NCI-H1436 (cell line): ENCODE measurements at regions not wholly inside any gene's neighbourhood (a gene's known extent, or its start where the extent isn't known, plus 50 kb on each side); places are given as distances from the start of the nearest gene placed in this dataset.
"Not testable (repeated sequence)": the region's sequence is repeated elsewhere in the genome, so short reads cannot be mapped to it uniquely, and the experiment has no call there.

ENCODE experiments used
- DNase-seq: peaks from one replicate; lab custom pipeline; 2025; lab: John Stamatoyannopoulos, UW

GRCh38 chr2:120531863-120532600 is 186.1 kb downstream of the INHBB start:
- DNase-seq, result no peak

DNA sequence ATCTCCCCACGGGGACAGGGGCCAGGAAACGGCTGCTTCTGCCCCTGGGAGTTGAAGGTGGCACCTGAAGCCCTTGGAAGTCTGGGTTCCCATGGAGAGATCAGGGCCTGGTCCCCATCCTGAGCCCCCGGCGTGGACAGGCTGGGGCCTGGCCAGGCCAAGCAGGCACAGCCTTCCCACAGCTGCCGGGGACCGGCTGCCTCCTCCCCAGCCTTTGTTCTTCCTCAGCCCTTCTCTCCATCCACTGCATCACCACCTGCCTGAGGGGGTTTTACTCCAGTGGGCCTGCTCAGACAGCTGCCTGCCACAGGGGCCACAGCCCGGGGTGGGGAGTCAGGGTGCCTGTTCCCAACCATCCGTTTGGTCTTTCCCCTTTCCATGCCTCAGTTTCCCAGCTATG is 187.7 kb downstream of the INHBB start:
- no peak for DNase-seq

DNA sequence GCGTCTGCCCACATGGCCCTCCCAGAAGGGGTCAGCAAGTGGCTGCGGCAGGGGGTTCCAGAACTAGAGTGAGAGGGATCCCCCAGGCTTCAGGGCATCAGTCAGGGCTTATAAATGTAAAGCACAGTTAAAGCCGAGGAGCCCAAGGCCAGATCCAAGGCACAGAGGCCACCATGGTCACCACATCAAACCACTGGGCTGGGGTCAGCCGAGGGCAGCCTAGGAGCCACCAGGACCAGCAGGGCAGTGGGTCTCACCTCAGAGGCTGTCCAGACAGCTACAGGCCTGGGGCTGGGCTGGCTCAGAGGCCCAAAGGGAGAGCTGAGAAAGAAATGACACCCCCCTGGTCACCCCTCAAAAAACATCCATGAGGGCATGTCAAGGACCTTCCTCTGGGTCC is 188.5 kb downstream of the INHBB start:
- DNase-seq, result no peak

DNA sequence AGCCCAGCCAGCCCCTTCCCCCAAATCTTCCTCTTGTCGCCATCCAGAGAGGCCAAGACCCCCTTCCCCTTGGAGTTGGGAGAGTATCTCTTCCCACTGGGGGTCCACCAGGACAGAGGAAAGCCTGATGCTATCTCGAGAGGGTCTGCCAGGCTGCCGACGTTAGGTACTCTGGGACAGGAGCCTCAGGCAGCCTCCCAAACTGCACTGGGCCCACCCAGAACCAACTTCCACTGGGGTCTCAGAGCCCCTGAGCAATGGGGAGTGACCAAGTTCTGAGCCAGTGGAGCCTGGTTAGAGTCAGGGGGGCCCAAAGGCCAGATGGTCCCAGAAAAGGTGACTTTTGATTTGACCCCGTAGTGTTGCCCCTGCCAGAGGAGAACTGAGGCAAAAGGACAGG is 189.1 kb downstream of the INHBB start:
- DNase-seq, result no peak

DNA sequence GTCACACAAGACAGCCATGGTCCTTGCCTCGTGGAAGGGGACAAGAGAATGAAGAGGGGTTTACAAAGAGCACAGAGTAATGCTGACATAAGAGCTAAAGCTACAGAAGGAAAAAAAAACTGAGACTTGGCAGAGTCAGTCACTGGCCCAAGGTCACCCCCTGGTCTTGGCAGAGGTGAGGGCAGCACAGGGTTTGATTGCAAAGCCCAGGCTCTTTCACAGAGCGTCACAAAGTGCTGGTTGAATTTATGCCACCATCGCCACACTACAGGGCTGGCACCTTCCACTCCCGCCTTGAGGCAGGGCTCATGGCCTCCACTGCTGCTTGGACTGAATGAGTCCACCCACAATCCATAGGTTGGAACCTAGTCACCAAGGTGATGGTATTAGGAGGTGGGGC is 190.2 kb downstream of the INHBB start:
- DNase-seq, result no peak

DNA sequence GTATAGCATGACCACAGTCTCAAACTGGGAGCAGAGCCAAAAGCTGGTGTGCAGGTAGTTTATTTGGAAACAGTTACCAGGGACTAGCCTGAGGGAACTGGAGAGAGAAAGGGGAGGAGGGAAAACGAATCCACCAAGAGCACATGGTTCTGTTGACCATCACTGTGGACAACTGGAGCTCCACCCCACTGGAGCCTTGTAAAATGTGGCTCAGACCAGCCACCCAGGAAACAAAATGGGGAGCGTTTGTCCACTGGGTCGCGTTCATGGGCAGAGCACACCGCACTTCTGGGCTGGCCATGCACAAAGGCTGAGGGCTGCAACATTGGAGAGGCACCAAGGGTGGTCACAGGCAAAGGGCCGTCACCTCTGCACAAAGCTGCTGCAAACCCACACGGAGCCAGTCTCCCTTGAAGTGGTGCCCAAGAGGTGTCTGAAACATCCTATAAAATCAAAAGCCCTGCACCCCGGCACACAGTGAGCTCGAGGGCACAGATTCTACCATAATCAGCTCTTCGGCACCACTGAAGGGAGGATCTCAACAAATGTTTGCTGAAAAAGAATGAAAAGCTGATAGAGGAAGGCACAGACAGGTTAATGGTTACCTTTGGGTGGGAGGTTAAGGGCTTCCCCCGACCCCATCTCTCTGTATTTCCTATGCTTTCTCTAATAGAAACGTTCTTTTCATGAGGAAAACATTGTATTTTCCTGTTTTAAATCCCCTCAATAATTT is 192.9 kb downstream of the INHBB start:
- no peak for DNase-seq

DNA sequence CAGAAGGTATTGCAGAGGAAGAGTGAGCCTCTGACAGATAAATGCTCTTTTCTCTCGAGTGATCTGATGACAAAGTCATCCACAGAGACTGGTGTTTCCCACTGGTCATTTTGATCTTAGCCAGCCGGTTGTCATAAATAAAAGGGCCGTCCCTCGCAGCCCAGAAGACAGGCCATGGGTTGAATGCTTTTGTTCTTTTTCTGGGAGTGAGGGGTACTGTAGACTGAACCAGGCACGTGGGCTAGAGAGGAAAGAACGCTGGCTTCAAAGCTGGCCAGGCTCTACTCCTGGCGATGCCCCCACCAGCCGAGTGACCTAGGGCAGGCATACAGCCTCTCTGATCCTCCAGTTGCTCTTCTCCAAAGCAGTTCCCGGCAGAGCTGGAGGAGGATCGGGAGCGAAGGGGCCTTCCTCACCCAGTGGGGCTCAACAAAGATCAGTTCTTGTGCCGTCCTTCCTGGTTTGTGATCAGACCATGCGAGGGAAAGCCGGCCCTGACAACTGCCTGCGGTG is 193.5 kb downstream of the INHBB start:
- DNase-seq, result no peak

GRCh38 chr2:120539937-120540718 is 194.2 kb downstream of the INHBB start:
- DNase-seq, result peak; percentile 56

DNA sequence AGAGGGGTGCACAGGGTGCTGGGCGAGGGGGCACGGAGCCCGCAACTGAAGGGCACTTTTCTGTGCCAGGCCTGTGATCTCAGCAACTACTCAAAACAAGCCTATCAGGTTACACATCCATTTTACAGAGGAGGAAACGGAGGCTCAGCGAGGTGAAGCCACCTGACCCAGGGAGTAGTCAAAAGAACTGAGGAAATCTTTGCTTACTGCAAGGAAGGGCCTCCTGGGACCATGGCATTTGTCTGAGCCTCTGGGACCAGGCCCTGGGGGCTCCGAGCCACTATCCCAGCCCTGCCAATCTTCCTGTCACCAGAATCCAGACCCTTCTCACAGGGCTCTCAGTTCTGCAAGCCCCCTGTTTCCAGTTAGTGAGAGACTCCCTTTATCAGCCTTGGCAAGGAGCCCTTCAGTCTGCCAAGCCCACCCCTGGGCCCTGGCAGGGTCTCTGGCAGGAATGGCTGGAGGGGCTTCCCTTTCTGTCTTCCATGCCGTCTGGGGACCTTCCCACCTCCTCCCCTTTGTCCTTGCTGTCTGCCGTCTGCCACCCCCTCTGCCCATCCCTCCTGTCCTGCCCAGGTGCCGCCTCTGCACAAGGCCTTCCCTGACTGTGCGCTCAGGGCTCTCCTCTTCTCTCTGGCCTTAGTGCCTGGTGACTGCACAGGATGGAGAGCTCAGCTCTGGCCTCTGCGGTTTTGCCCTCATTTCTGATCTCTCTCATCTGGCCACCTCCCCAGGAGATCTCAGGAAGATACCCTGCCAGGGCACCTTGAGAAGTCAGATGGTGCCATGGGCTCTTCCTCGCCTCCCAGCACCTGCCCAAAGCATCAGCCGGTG is 194.7 kb upstream of the GLI2 start:
- DNase-seq, result no peak

- no peak for DNase-seq
Observed at GRCh38 chr2:120541553-120541932, 194.1 kb upstream of the GLI2 start.

- DNase-seq, result no peak
Observed at GRCh38 chr2:120541972-120542670, 193.5 kb upstream of the GLI2 start.

DNA sequence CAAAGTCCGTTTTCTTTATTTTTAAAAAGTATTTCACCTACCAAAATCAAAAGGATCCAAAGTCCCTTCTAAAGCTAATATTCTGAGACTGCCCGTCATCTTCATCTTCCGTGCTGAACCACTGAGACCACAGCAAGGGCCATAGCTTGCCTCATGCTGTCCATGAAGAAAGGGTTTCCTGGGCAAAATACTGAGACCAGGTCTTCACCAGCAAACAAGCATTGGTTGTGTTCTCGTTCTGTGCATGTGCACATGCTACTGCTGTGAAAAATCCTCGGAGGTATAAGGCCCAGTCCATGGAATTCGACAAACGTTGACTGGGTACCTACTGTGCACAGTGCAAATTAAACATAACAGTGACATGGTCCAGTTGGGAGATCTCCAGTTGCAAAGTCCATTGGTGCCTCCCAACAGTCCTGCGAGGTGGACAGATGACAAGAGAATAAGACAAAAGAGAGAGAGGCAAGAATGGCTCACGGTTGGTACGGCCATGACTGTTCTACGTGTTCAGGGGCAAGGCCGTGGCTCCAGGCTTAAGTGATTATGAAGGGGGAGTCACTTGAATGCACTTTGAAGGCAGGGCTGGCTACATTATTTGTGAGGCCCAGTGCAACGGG is 192.6 kb upstream of the GLI2 start:
- no peak for DNase-seq

DNA sequence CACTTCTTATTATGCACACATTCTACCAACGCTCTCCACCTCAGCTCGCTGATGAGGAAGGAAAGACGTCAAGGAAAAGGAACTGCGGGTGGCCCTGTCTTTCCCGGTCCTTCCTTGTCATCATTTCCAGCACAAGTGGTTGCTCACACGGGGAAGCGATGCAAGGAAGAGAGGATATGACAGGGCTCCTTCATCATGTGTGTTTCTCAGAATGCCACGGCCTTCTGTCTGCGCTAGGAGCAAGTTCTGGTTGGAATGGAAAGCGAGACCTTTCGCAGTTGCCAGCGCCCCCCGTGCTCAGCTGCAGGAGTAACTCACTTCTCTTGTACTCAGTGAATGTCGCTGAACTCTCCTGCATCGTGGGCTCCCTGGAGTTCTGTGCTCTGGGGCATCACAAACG is 191.8 kb upstream of the GLI2 start:
- DNase-seq, result no peak

DNA sequence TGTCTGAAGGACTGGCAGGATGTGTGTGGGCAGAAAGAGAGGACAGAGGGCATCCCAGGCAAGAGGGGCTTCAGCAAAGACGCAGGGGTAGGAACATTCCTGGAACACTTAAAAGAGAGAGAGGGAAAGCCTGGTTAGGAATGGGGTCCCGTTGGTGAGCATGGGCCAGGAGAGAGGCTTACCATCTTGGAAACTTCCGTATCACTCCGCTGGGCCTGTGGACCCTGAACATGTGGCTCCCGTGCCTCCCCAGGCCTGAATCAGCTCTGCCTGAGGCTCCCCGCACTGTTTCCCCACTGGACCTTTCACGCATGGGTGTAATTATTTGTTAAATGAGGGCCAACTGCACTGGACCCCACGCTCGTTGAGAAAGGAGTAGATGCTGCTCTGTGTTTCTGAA is 191.1 kb upstream of the GLI2 start:
- no peak for DNase-seq

DNA sequence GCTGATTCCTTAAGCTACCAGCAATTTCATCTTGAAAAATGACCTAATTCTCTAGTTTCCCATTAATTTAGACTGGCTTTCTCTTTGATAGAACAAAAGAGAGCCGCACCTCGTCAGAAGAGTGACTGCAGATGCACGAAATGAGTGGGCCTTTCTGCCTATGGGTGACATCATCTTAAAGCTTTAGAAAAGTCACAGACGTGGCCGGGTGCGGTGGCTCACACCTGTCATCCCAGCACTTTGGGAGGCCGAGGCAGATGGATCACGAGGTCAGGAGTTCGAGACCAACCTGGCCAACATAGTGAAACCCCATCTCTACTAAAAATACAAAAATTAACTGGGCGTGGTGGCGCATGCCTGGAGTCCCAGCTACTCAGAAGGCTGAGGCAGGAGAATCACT is 190.7 kb upstream of the GLI2 start:
- DNase-seq, result not testable (repeated sequence)

DNA sequence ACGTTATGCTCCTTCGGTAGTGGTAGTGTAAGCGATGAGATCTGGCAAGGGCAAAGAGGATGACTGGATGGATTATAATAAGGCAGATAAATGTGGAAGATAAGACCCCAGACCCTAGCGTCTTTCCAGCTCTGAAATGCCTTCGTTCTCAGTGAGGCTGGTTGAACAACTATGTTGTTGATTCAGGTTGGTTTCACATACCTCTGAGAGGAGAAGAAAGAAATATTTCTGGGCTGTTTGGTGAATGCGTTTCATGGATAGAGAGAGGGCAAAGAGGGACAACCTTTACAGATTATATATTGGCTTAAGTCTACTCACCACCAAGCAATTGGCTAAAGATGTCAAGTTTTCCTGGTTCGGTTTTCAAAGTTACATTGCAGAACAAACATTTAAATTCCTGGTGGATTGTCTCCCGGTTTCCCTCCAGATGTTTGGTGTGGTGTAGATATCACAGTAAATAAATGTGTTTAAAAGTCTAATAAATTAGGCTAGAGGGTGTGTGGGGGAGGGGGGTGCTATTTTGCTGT is 190.1 kb upstream of the GLI2 start:
- DNase-seq, result no peak

DNA sequence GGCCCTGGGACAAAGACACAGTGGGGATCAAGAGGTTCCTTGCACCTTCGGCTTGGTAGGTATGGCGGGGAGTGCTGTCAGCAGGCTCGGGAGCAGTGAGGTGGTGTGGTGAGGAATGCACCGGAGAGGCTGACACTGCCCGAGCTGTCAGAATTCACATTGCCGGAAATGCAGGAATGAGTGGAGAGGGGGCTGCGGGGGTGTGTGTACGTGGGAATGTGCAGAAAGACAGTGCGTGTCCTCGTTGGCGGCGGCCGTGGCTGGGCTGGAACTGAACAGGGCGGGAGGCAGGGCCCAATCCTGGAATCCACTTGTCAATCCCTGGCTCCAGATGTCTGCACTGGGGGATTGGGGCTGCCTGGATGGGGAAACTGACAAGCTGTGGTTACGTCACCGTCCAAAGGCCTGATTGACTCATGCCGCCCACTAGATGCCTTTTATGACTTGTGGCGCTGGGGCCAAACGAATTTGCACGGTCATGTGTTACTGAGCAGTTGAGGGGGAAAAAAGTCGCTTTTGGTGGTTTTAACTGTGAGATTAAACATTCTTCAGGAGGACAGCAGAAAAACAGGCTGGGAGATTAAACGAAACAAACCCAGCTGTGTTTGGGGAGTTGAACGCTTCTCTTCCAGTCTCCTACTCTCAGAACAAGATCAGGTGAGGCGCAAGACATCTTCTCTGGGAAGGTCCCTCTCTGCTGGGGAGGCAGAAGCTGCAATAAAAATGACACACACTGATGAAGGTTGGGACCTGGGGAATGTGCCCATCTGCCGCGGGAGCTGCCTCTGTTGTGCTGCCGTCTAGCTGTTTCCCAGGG is 189.4 kb upstream of the GLI2 start:
- no peak for DNase-seq

GRCh38 chr2:120546865-120547390 is 188.7 kb upstream of the GLI2 start:
- DNase-seq, result no peak

DNA sequence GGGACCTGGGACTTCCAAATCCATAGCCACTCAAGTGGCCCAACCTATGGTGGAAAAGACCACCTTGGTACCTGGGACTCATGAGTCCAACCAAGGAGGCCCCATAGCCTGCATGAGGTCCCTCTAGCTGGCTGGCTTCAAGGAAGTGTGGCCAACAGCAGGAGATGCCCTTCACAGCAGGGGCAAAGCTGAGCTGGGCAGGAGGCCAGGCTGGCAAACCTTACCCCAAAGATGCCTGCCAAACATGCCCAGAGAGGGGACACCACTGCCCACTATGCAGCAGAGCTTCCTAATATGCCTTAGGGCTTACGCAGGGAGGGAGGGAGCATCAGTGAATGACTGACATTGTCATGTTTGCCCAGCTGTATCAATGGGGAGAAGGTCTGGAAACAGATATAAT is 188.0 kb upstream of the GLI2 start:
- no peak for DNase-seq
